Epithelial cell of esophagus (primary cell): ENCODE measurements at regions not wholly inside any gene's neighbourhood (a gene's known extent, or its start where the extent isn't known, plus 50 kb on each side); places are given as distances from the start of the nearest gene placed in this dataset.
A peak's percentile ranks its signal among the peaks of the same experiment; 100 is the strongest.

ENCODE experiments used
- DNase-seq: peaks from one replicate; pipeline ENCODE4 v3.0.0; 2010; ENCODE audit warnings: low read depth
- H3K4me3 ChIP-seq: 2 replicates; pipeline ENCODE4 v1.5.1; 2011; ENCODE audit warnings: mild to moderate bottlenecking, low read length, control low read depth
- CTCF ChIP-seq: IDR thresholded peaks from 2 replicates; pipeline ENCODE4 v1.5.1; 2011; ENCODE audit warnings: low read depth, mild to moderate bottlenecking, low read length, control low read depth, inconsistent platforms; ENCODE audit not compliant: insufficient read depth; ENCODE audit errors: missing control alignments

- no peak overlapping the region for H3K4me3 ChIP-seq
- peak; percentile 10 for DNase-seq
- no peak for TF ChIP-seq CTCF
These were observed 54.9 kb downstream of the MAGEB17 start for GRCh38 chrX:16222151-16222550.

GRCh38 chrX:16223385-16223784 is 56.1 kb downstream of the MAGEB17 start:
- no peak for DNase-seq
- no peak overlapping the region for H3K4me3 ChIP-seq
- TF ChIP-seq CTCF, result no peak

GRCh38 chrX:16239211-16239610 is 71.9 kb downstream of the MAGEB17 start:
- no peak overlapping the region for H3K4me3 ChIP-seq
- no peak for TF ChIP-seq CTCF
- DNase-seq, result peak; percentile 88

- DNase-seq, result peak; percentile 40
- no peak for TF ChIP-seq CTCF
- no peak overlapping the region for H3K4me3 ChIP-seq
These were observed 73.1 kb downstream of the MAGEB17 start for GRCh38 chrX:16240231-16240905.

- TF ChIP-seq CTCF, result no peak
- no peak overlapping the region for H3K4me3 ChIP-seq
- no peak for DNase-seq
These were observed 73.7 kb downstream of the MAGEB17 start for GRCh38 chrX:16240968-16241367.

GRCh38 chrX:16250296-16250695 is 83.0 kb downstream of the MAGEB17 start:
- no peak for TF ChIP-seq CTCF
- H3K4me3 ChIP-seq, result no peak overlapping the region
- no peak for DNase-seq

- H3K4me3 ChIP-seq, result no peak overlapping the region
- no peak for TF ChIP-seq CTCF
- DNase-seq, result no peak
These were observed 84.5 kb downstream of the MAGEB17 start for GRCh38 chrX:16251782-16252181.
